H9 (cell line): ENCODE measurements at regions not wholly inside any gene's neighbourhood (a gene's known extent, or its start where the extent isn't known, plus 50 kb on each side); places are given as distances from the start of the nearest gene placed in this dataset.

ENCODE experiments used
- DNase-seq: peaks from one replicate; pipeline ENCODE4 v3.0.0-alpha.2; 2017
- H2AFZ ChIP-seq: one replicate; pipeline ENCODE4 v1.6.1; 2013; ENCODE audit warnings: mild to moderate bottlenecking, low read length, control low read depth, moderate library complexity
- H2AK5ac ChIP-seq: 2 replicates; pipeline ENCODE4 v1.6.1; 2013; ENCODE audit warnings: low read length, control low read depth, mixed read lengths; ENCODE audit not compliant: insufficient read length
- H2BK120ac ChIP-seq: one replicate; pipeline ENCODE4 v1.6.1; 2013; ENCODE audit warnings: low read depth, mild to moderate bottlenecking, low read length, control low read depth, inconsistent platforms; ENCODE audit not compliant: poor library complexity, severe bottlenecking
- H2BK12ac ChIP-seq: 2 replicates; pipeline ENCODE4 v1.6.1; 2013; ENCODE audit warnings: low read length, control low read depth, mixed read lengths, low read depth; ENCODE audit not compliant: insufficient read length
- H2BK15ac ChIP-seq: 2 replicates; pipeline ENCODE4 v1.6.1; 2013; ENCODE audit warnings: low read depth, low read length, control low read depth
- H2BK20ac ChIP-seq: one replicate; pipeline ENCODE4 v1.6.1; 2013; ENCODE audit warnings: low read depth, mild to moderate bottlenecking, low read length, control low read depth, inconsistent platforms; ENCODE audit not compliant: poor library complexity, severe bottlenecking
- H2BK5ac ChIP-seq: 2 replicates; pipeline ENCODE4 v1.6.1; 2013; ENCODE audit warnings: low read length, control low read depth, mixed read lengths; ENCODE audit not compliant: insufficient read length
- H3K14ac ChIP-seq: 2 replicates; pipeline ENCODE4 v1.6.1; 2013; ENCODE audit warnings: low read length, control low read depth; ENCODE audit not compliant: insufficient read depth
- H3K18ac ChIP-seq: 2 replicates; pipeline ENCODE4 v1.6.1; 2013; ENCODE audit warnings: low read depth, mild to moderate bottlenecking, mixed read lengths, low read length, control low read depth; ENCODE audit not compliant: insufficient read length
- H3K23ac ChIP-seq: 2 replicates; pipeline ENCODE4 v1.6.1; 2013; ENCODE audit warnings: low read length, control low read depth, mixed read lengths, low read depth; ENCODE audit not compliant: insufficient read length
- H3K23me2 ChIP-seq: 2 replicates; pipeline ENCODE4 v1.6.1; 2013; ENCODE audit warnings: low read depth, mild to moderate bottlenecking, mixed read lengths, low read length, control low read depth; ENCODE audit not compliant: insufficient read length, poor library complexity, severe bottlenecking
- H3K27ac ChIP-seq: 2 replicates; pipeline ENCODE4 v1.5.1; 2013; ENCODE audit warnings: low read length, control low read depth, mixed read lengths, low read depth; ENCODE audit not compliant: insufficient read length
- H3K27me3 ChIP-seq: 2 replicates; pipeline ENCODE4 v1.6.1; 2013; ENCODE audit warnings: low read length, control low read depth, inconsistent platforms; ENCODE audit not compliant: insufficient read depth
- H3K4ac ChIP-seq: 2 replicates; pipeline ENCODE4 v1.6.1; 2013; ENCODE audit warnings: low read depth, mild to moderate bottlenecking, control low read depth, inconsistent platforms, low read length, moderate library complexity
- H3K4me1 ChIP-seq: 2 replicates; pipeline ENCODE4 v1.6.1; 2013; ENCODE audit warnings: low read length, control low read depth, inconsistent platforms; ENCODE audit not compliant: insufficient read depth
- H3K4me2 ChIP-seq: 2 replicates; pipeline ENCODE4 v1.6.1; 2013; ENCODE audit warnings: low read length, control low read depth, mixed read lengths; ENCODE audit not compliant: insufficient read length, insufficient read depth
- H3K56ac ChIP-seq: 2 replicates; pipeline ENCODE4 v1.6.1; 2013; ENCODE audit warnings: low read depth, mild to moderate bottlenecking, mixed read lengths, low read length, control low read depth; ENCODE audit not compliant: insufficient read length
- H3K79me1 ChIP-seq: 2 replicates; pipeline ENCODE4 v1.6.1; 2013; ENCODE audit warnings: low read depth, mild to moderate bottlenecking, moderate library complexity, low read length, control low read depth, inconsistent platforms; ENCODE audit not compliant: insufficient read depth, poor library complexity, severe bottlenecking
- H3K79me2 ChIP-seq: 2 replicates; pipeline ENCODE4 v1.6.1; 2013; ENCODE audit warnings: low read length, control low read depth, inconsistent platforms; ENCODE audit not compliant: insufficient read depth
- H3K9ac ChIP-seq: 2 replicates; pipeline ENCODE4 v1.6.1; 2013; ENCODE audit warnings: low read length, control low read depth, mixed read lengths; ENCODE audit not compliant: insufficient read length; ENCODE audit errors: extremely low read depth
- H3K9me3 ChIP-seq: one replicate; pipeline ENCODE4 v1.6.1; 2013; ENCODE audit warnings: low read depth, low read length, inconsistent platforms; ENCODE audit not compliant: control insufficient read depth
- H3T11ph ChIP-seq: one replicate; pipeline ENCODE4 v1.6.1; 2013; ENCODE audit warnings: mild to moderate bottlenecking, low read length, control low read depth, inconsistent platforms
- H4K20me1 ChIP-seq: one replicate; pipeline ENCODE4 v1.6.1; 2013; ENCODE audit not compliant: control insufficient read depth, insufficient read length, insufficient read depth
- H4K5ac ChIP-seq: 2 replicates; pipeline ENCODE4 v1.6.1; 2013; ENCODE audit warnings: low read depth, mild to moderate bottlenecking, mixed read lengths, low read length, control low read depth; ENCODE audit not compliant: insufficient read length
- H4K8ac ChIP-seq: replicated peaks from 2 replicates; pipeline ENCODE4 v1.6.1; 2013; ENCODE audit warnings: low read length, control low read depth, mixed read lengths, low read depth; ENCODE audit not compliant: insufficient read length
- H4K91ac ChIP-seq: 2 replicates; pipeline ENCODE4 v1.6.1; 2013; ENCODE audit warnings: low read depth, mild to moderate bottlenecking, moderate library complexity, mixed read lengths, low read length, control low read depth; ENCODE audit not compliant: insufficient read length
- H3K27ac Mint-ChIP-seq, 3 experiments: 2 replicates in 2 of 3; 3 replicates in 1 of 3; pipeline ENCODE4 v1.8.0; 2020 to 2021; ENCODE audit warnings: mixed read lengths in 3 of 3, mild to moderate bottlenecking in 1 of 3, moderate library complexity in 1 of 3
- H3K27me3 Mint-ChIP-seq: 2 replicates; pipeline ENCODE4 v1.8.0; 2021; ENCODE audit warnings: low read depth, mild to moderate bottlenecking, moderate library complexity, mixed read lengths
- H3K36me3 Mint-ChIP-seq, 3 experiments: 2 replicates in 2 of 3; 3 replicates in 1 of 3; pipeline ENCODE4 v1.8.0; 2020 to 2021; ENCODE audit warnings: low read depth in 3 of 3, mixed read lengths in 3 of 3; ENCODE audit not compliant: insufficient read depth in 1 of 3
- H3K4me1 Mint-ChIP-seq, 2 experiments: 2 replicates each; pipeline ENCODE4 v1.8.0; 2020; ENCODE audit warnings: mixed read lengths in 2 of 2
- H3K4me3 Mint-ChIP-seq, 2 experiments: 2 replicates in 1 of 2; 3 replicates in 1 of 2; pipeline ENCODE4 v1.8.0; 2020 to 2021; ENCODE audit warnings: mild to moderate bottlenecking in 2 of 2, mixed read lengths in 2 of 2, moderate library complexity in 1 of 2
- H3K9me3 Mint-ChIP-seq, 2 experiments: 2 replicates in 1 of 2; 3 replicates in 1 of 2; pipeline ENCODE4 v1.8.0; 2020; ENCODE audit warnings: mild to moderate bottlenecking in 2 of 2, mixed read lengths in 2 of 2, moderate library complexity in 1 of 2
- CTCF ChIP-seq: fragments of 200-600 bp; sonication (generic); conservative IDR thresholded peaks from 3 replicates; pipeline ENCODE4 v1.8.0; 2021; ENCODE audit warnings: antibody characterized with exemption, mild to moderate bottlenecking
- WGBS: extraction: QIAGEN DNeasy Blood & Tissue Kit; methylation state at CpG from one replicate; pipeline ENCODE4 v1.1.7; 2013; ENCODE audit warnings: missing lambda C conversion rate, low lambda C conversion rate, mixed read lengths; ENCODE audit not compliant: insufficient read length; ENCODE audit errors: extremely low coverage; 5-methylcytosine and 5-hydroxymethylcytosine counted together

GRCh38 chr3:182739619-182740018 is 53.7 kb upstream of the ATP11B start:
- Histone ChIP-seq H2AFZ (no peak overlapping the region), H3K4me2 (no peak overlapping the region)
- H3K27ac Mint-ChIP-seq, result no peak overlapping the region

More at GRCh38 chr3:182739619-182740018, 53.7 kb upstream of the ATP11B start:
- 0 out of 4 replicates have a peak, but pooled peaks cover 0 to 2% of the 10 kb centered on the region in 2 experiments for H3K4me1 Mint-ChIP-seq
- H4K5ac ChIP-seq, result no peak overlapping the region
- H2BK15ac ChIP-seq, result no peak overlapping the region
- no peak overlapping the region for H2BK20ac ChIP-seq
- H2AK5ac ChIP-seq, result no peak overlapping the region
- no peak overlapping the region for H3K4me3 Mint-ChIP-seq
- no peak overlapping the region for H3K27ac ChIP-seq
- H2BK12ac ChIP-seq, result no peak overlapping the region
- H3K79me1 ChIP-seq, result no peaks in the 10 kb centered on the region
- no peak overlapping the region for H3T11ph ChIP-seq
- no peak overlapping the region for H2BK5ac ChIP-seq
- no peak overlapping the region for H4K91ac ChIP-seq
- no peaks in the 10 kb centered on the region; the same call in 1 of the 2 replicates for H3K27me3 Mint-ChIP-seq
- no peak overlapping the region for H3K9ac ChIP-seq
- no CpG with 5 or more reads among the region's 3 CpGs for WGBS
- H3K36me3 Mint-ChIP-seq, result no peaks in the 10 kb centered on the region
- no peak overlapping the region for H2BK120ac ChIP-seq
- H3K23me2 ChIP-seq, result no peaks in the 10 kb centered on the region
- H3K9me3 Mint-ChIP-seq, result no peaks in the 10 kb centered on the region
- no peak for DNase-seq
- no peak for TF ChIP-seq CTCF
- no peaks in the 10 kb centered on the region for H3K9me3 ChIP-seq
- H4K20me1 ChIP-seq, result no peaks in the 10 kb centered on the region
- H3K18ac ChIP-seq, result no peak overlapping the region
- H3K56ac ChIP-seq, result no peak overlapping the region
- no peaks in the 10 kb centered on the region for H3K79me2 ChIP-seq
- H3K4ac ChIP-seq, result no peak overlapping the region
- no peak overlapping the region for H3K23ac ChIP-seq
- H3K4me1 ChIP-seq, result no peaks in the 10 kb centered on the region
- H4K8ac ChIP-seq, result no peak overlapping the region
- no peaks in the 10 kb centered on the region for H3K27me3 ChIP-seq
- no peak overlapping the region for H3K14ac ChIP-seq
